Liver (tissue), 3 donors: ENCODE measurements at regions not wholly inside any gene's neighbourhood (a gene's known extent, or its start where the extent isn't known, plus 50 kb on each side); places are given as distances from the start of the nearest gene placed in this dataset.

ENCODE experiments used
- CTCF ChIP-seq: fragments of 150-350 bp; IDR thresholded peaks from 2 replicates; pipeline ENCODE4 v1.5.1; 2017; ENCODE audit warnings: improper control_type of control experiment, low read depth, low read length; ENCODE audit not compliant: missing input control
- GABPA ChIP-seq, 2 donors: IDR thresholded peaks in 1 of 2; conservative IDR thresholded peaks in 1 of 2; 2 replicates each; pipeline ENCODE4 v1.6.1; 2016; ENCODE audit warnings: antibody characterized with exemption in 2 of 2, mild to moderate bottlenecking in 1 of 2, moderate library complexity in 1 of 2
- RAD21 ChIP-seq, 2 donors: IDR thresholded peaks; 2 replicates each; pipeline ENCODE4 v1.6.1; 2016; ENCODE audit warnings: antibody characterized with exemption in 2 of 2, mild to moderate bottlenecking in 2 of 2
- REST ChIP-seq: IDR thresholded peaks from 2 replicates; pipeline ENCODE4 v1.6.1; 2016; ENCODE audit warnings: antibody characterized with exemption, mild to moderate bottlenecking
- SP1 ChIP-seq: IDR thresholded peaks from 2 replicates; pipeline ENCODE4 v1.6.1; 2018; ENCODE audit warnings: antibody characterized with exemption, mild to moderate bottlenecking
- TAF1 ChIP-seq: conservative IDR thresholded peaks from 2 replicates; pipeline ENCODE4 v1.6.1; 2016; ENCODE audit warnings: antibody characterized with exemption, mild to moderate bottlenecking
- YY1 ChIP-seq: IDR thresholded peaks from 2 replicates; pipeline ENCODE4 v1.6.1; 2016; ENCODE audit warnings: antibody characterized with exemption, mild to moderate bottlenecking
- donor health status: healthy.
- donor health status: healthy.

- TF ChIP-seq CTCF (no peak), SP1 (no peak), REST (no peak), TAF1 (no peak), YY1 (no peak), RAD21 (IDR thresholded peaks at IDR 0.05) (no peak), GABPA (IDR thresholded peaks at IDR 0.05 in 1 of 2, conservative IDR thresholded peaks at IDR 0.05 in 1 of 2) (no peak)
Measured at GRCh38 chr10:59104186-59104585, 72.3 kb upstream of the PHYHIPL start.
